H1 (cell line): ENCODE measurements at regions not wholly inside any gene's neighbourhood (a gene's known extent, or its start where the extent isn't known, plus 50 kb on each side); places are given as distances from the start of the nearest gene placed in this dataset.

ENCODE experiments used
- CTCF ChIP-seq, 3 experiments: IDR thresholded peaks; 1 replicate in 2 of 3; 2 replicates in 1 of 3; pipeline versions ENCODE4 v1.5.1 to v1.6.1; 2011; ENCODE audit warnings: low read length in 3 of 3, mild to moderate bottlenecking in 3 of 3, inconsistent platforms in 2 of 3, low read depth in 1 of 3, moderate library complexity in 1 of 3; ENCODE audit not compliant: insufficient read depth in 1 of 3; ENCODE audit errors: control extremely low read depth in 1 of 3
- EP300 ChIP-seq, 2 experiments: IDR thresholded peaks; 1 replicate in 1 of 2; 2 replicates in 1 of 2; pipeline ENCODE4 v1.6.1; 2011 to 2012; ENCODE audit warnings: low read depth in 2 of 2, low read length in 2 of 2, mild to moderate bottlenecking in 2 of 2, borderline replicate concordance in 1 of 2, inconsistent platforms in 1 of 2, moderate library complexity in 1 of 2
- JUN ChIP-seq: IDR thresholded peaks from 2 replicates; pipeline ENCODE4 v1.6.1; 2011; ENCODE audit warnings: low read depth, mild to moderate bottlenecking, improper control_type of control experiment, low read length
- NANOG ChIP-seq: IDR thresholded peaks from 2 replicates; pipeline ENCODE4 v1.6.1; 2011; ENCODE audit warnings: low read length, low read depth, mild to moderate bottlenecking, inconsistent platforms; ENCODE audit not compliant: insufficient read depth, poor library complexity, severe bottlenecking
- POLR2A ChIP-seq, 2 experiments: IDR thresholded peaks; 1 replicate in 1 of 2; 2 replicates in 1 of 2; pipeline ENCODE4 v1.6.1; 2011; ENCODE audit warnings: low read depth in 2 of 2, low read length in 2 of 2, mild to moderate bottlenecking in 2 of 2; ENCODE audit errors: control extremely low read depth in 1 of 2
- POLR2AphosphoS5 ChIP-seq: IDR thresholded peaks from 2 replicates; pipeline ENCODE4 v1.6.1; 2011; ENCODE audit warnings: low read depth, low read length
- RXRA ChIP-seq: IDR thresholded peaks from 2 replicates; pipeline ENCODE4 v1.6.1; 2011; ENCODE audit warnings: low read depth, mild to moderate bottlenecking, low read length, moderate library complexity; ENCODE audit not compliant: insufficient read depth
- SIN3A ChIP-seq, 2 experiments: IDR thresholded peaks in 1 of 2; conservative IDR thresholded peaks in 1 of 2; 2 replicates each; pipeline ENCODE4 v1.6.1; 2011 to 2012; ENCODE audit warnings: low read length in 2 of 2, improper control_type of control experiment in 1 of 2, low read depth in 1 of 2, mild to moderate bottlenecking in 1 of 2
- USF2 ChIP-seq: IDR thresholded peaks from 2 replicates; pipeline ENCODE4 v1.6.1; 2011; ENCODE audit warnings: low read length, improper control_type of control experiment

GRCh38 chr9:115615821-115616665 is 498.1 kb upstream of the TNC start:
- TF ChIP-seq RXRA, result no peak
- TF ChIP-seq SIN3A (conservative IDR thresholded peaks at IDR 0.05 in 1 of 2, IDR thresholded peaks at IDR 0.05 in 1 of 2; ENCODE audit: low read depth in 1 of 2, low read length in 2 of 2), result no peak
- TF ChIP-seq NANOG, result no peak
- no peak for TF ChIP-seq USF2
- no peak for TF ChIP-seq POLR2AphosphoS5
- TF ChIP-seq EP300 (IDR thresholded peaks at IDR 0.05; ENCODE audit: borderline replicate concordance in 1 of 2, low read depth in 2 of 2, low read length in 2 of 2), result no peak
- no peak for TF ChIP-seq CTCF (IDR thresholded peaks at IDR 0.05; ENCODE audit: control extremely low read depth in 1 of 3, insufficient read depth in 1 of 3, low read depth in 1 of 3, low read length in 3 of 3)
- TF ChIP-seq POLR2A (IDR thresholded peaks at IDR 0.05; ENCODE audit: control extremely low read depth in 1 of 2, low read depth in 2 of 2, low read length in 2 of 2), result no peak
- TF ChIP-seq JUN, result no peak
